DOHH2 (cell line): ENCODE measurements at regions not wholly inside any gene's neighbourhood (a gene's known extent, or its start where the extent isn't known, plus 50 kb on each side); places are given as distances from the start of the nearest gene placed in this dataset.

Source experiments
- H3F3A ChIP-seq: fragments of 200-600 bp; sonication (generic), shearing (Covaris generic); 2 replicates; pipeline ENCODE4 v1.6.0; 2016; ENCODE audit warnings: antibody characterized with exemption, mild to moderate bottlenecking; ENCODE audit not compliant: control insufficient read depth, insufficient read depth
- H3K27ac ChIP-seq: fragments of 200-600 bp; sonication (generic); 2 replicates; pipeline ENCODE4 v1.5.1; 2014; ENCODE audit warnings: low read depth, mild to moderate bottlenecking, low read length, moderate library complexity
- H3K27me3 ChIP-seq: fragments of 200-600 bp; sonication (generic); 2 replicates; pipeline ENCODE4 v1.6.1; 2014; ENCODE audit warnings: mild to moderate bottlenecking, low read length, mixed read lengths; ENCODE audit not compliant: control insufficient read depth
- H3K36me3 ChIP-seq: fragments of 200-600 bp; sonication (generic); 2 replicates; pipeline ENCODE4 v1.6.1; 2014; ENCODE audit warnings: mild to moderate bottlenecking, low read length, moderate library complexity, mixed read lengths; ENCODE audit not compliant: control insufficient read depth
- H3K4me1 ChIP-seq: fragments of 200-600 bp; sonication (generic); 2 replicates; pipeline ENCODE4 v1.6.1; 2014; ENCODE audit warnings: mild to moderate bottlenecking, low read length, mixed read lengths; ENCODE audit not compliant: control insufficient read depth
- H3K4me2 ChIP-seq: fragments of 200-600 bp; sonication (generic); 2 replicates; pipeline ENCODE4 v1.6.0; 2014; ENCODE audit warnings: mild to moderate bottlenecking, low read length, moderate library complexity
- H3K4me3 ChIP-seq: fragments of 200-600 bp; sonication (generic); 2 replicates; pipeline ENCODE4 v1.5.1; 2014; ENCODE audit warnings: mild to moderate bottlenecking, low read length, mixed read lengths
- H3K79me2 ChIP-seq: fragments of 200-600 bp; sonication (generic); 2 replicates; pipeline ENCODE4 v1.6.1; 2014; ENCODE audit warnings: mild to moderate bottlenecking, low read length, mixed read lengths; ENCODE audit not compliant: control insufficient read depth
- H3K9me2 ChIP-seq: fragments of 200-600 bp; sonication (generic); replicated peaks from 2 replicates; pipeline ENCODE4 v1.6.1; 2014; ENCODE audit warnings: mild to moderate bottlenecking, low read length, mixed read lengths; ENCODE audit not compliant: control insufficient read depth
- H3K9me3 ChIP-seq: fragments of 200-600 bp; sonication (generic); 2 replicates; pipeline ENCODE4 v1.6.1; 2014; ENCODE audit warnings: antibody characterized with exemption, low read length, mixed read lengths; ENCODE audit not compliant: control insufficient read depth, insufficient read depth
- H4K20me1 ChIP-seq: fragments of 200-600 bp; sonication (generic); 2 replicates; pipeline ENCODE4 v1.6.0; 2014; ENCODE audit warnings: low read depth, mild to moderate bottlenecking, antibody characterized with exemption, low read length, moderate library complexity; ENCODE audit not compliant: control insufficient read depth, insufficient read depth
- CTCF ChIP-seq: fragments of 200-600 bp; sonication (generic); IDR thresholded peaks from one replicate; pipeline ENCODE4 v1.5.1; 2014; ENCODE audit warnings: antibody characterized with exemption, mild to moderate bottlenecking, low read depth, low read length; ENCODE audit not compliant: poor library complexity, severe bottlenecking
- EZH2phosphoT487 ChIP-seq: fragments of 200-600 bp; sonication (generic); IDR thresholded peaks from 2 replicates; pipeline ENCODE4 v1.6.1; 2017; ENCODE audit warnings: borderline replicate concordance, mild to moderate bottlenecking, antibody characterized with exemption, low read length, moderate library complexity, mixed read lengths

- Histone ChIP-seq H3K4me1 (no peaks in the 10 kb centered on the region), H3K27me3 (no peaks in the 10 kb centered on the region), H3K9me2 (no peaks in the 10 kb centered on the region; the same call in 1 of the 2 replicates), H3K4me3 (no peak overlapping the region), H3K36me3 (no peaks in the 10 kb centered on the region), H3F3A (no peaks in the 10 kb centered on the region), H3K27ac (no peak overlapping the region), H3K79me2 (no peaks in the 10 kb centered on the region), H3K4me2 (no peak overlapping the region), H4K20me1 (no peaks in the 10 kb centered on the region), H3K9me3 (no peaks in the 10 kb centered on the region)
- no peak for TF ChIP-seq EZH2phosphoT487
- TF ChIP-seq CTCF = no peak
These were observed 645.2 kb downstream of the LMO4 start for GRCh38 chr1:87973896-87974295.

- H3K27ac ChIP-seq = no peak overlapping the region
- TF ChIP-seq EZH2phosphoT487 = no peak
- no peak for TF ChIP-seq CTCF
- H3K9me3 ChIP-seq = no peaks in the 10 kb centered on the region
- H3K4me2 ChIP-seq = no peak overlapping the region
- H3K4me3 ChIP-seq = no peak overlapping the region
- H3K36me3 ChIP-seq = no peaks in the 10 kb centered on the region
- no peaks in the 10 kb centered on the region for H3K4me1 ChIP-seq
- H4K20me1 ChIP-seq = no peaks in the 10 kb centered on the region
- H3F3A ChIP-seq = no peaks in the 10 kb centered on the region
- H3K9me2 ChIP-seq = no peaks in the 10 kb centered on the region; the same call in 1 of the 2 replicates
- H3K27me3 ChIP-seq = no peaks in the 10 kb centered on the region
- no peaks in the 10 kb centered on the region for H3K79me2 ChIP-seq
These were observed 647.6 kb downstream of the LMO4 start for GRCh38 chr1:87976316-87976715.

- no peak overlapping the region for H3K4me2 ChIP-seq
- no peaks in the 10 kb centered on the region for H4K20me1 ChIP-seq
- no peaks in the 10 kb centered on the region for H3K4me1 ChIP-seq
- H3K9me2 ChIP-seq = no peaks in the 10 kb centered on the region; the same call in 1 of the 2 replicates
- no peaks in the 10 kb centered on the region for H3K36me3 ChIP-seq
- H3F3A ChIP-seq = no peaks in the 10 kb centered on the region
- no peak overlapping the region for H3K4me3 ChIP-seq
- H3K27ac ChIP-seq = no peak overlapping the region
- no peaks in the 10 kb centered on the region for H3K79me2 ChIP-seq
- no peaks in the 10 kb centered on the region for H3K9me3 ChIP-seq
- no peaks in the 10 kb centered on the region for H3K27me3 ChIP-seq
- TF ChIP-seq CTCF = no peak
- TF ChIP-seq EZH2phosphoT487 = no peak
These were observed 648.5 kb downstream of the LMO4 start for GRCh38 chr1:87977145-87977544.

GRCh38 chr1:87979079-87979478, 650.4 kb downstream of the LMO4 start:
- Histone ChIP-seq H3K4me1 (no peaks in the 10 kb centered on the region), H3K27me3 (no peaks in the 10 kb centered on the region), H3K9me2 (no peaks in the 10 kb centered on the region; the same call in 1 of the 2 replicates), H3F3A (no peaks in the 10 kb centered on the region), H3K9me3 (no peaks in the 10 kb centered on the region), H3K79me2 (no peaks in the 10 kb centered on the region), H4K20me1 (no peaks in the 10 kb centered on the region), H3K4me2 (no peak overlapping the region), H3K36me3 (no peaks in the 10 kb centered on the region), H3K27ac (no peak overlapping the region), H3K4me3 (no peak overlapping the region)
- TF ChIP-seq EZH2phosphoT487 (no peak), CTCF (no peak)
